ENCODE measurements at regions not wholly inside any gene's neighbourhood (a gene's known extent, or its start where the extent isn't known, plus 50 kb on each side); places are given as distances from the start of the nearest gene placed in this dataset.

- no peak for DNase-seq (ENCODE audit: low read depth)
- Histone ChIP-seq H3K36me3 (ENCODE audit: control insufficient read depth, insufficient read depth, low read length) (no peaks in the 10 kb centered on the region), H3K27me3 (ENCODE audit: control insufficient read depth, insufficient read depth, low read length) (no peaks in the 10 kb centered on the region), H3K4me3 (ENCODE audit: low read depth, low read length) (no peak overlapping the region)
- TF ChIP-seq CTCF (IDR thresholded peaks at IDR 0.05; ENCODE audit: insufficient read depth, low read length, poor library complexity, severe bottlenecking), result no peak
Observed at GRCh38 chr3:162666835-162667234, 1170.2 kb downstream of the OTOL1 start.

- H3K27me3 ChIP-seq (ENCODE audit: control insufficient read depth, insufficient read depth, low read length), result no peaks in the 10 kb centered on the region
- no peak for TF ChIP-seq CTCF (IDR thresholded peaks at IDR 0.05; ENCODE audit: insufficient read depth, low read length, poor library complexity, severe bottlenecking)
- H3K4me3 ChIP-seq (ENCODE audit: low read depth, low read length), result no peak overlapping the region
- no peak for DNase-seq (ENCODE audit: low read depth)
- H3K36me3 ChIP-seq (ENCODE audit: control insufficient read depth, insufficient read depth, low read length), result no peaks in the 10 kb centered on the region
Observed at GRCh38 chr3:162670181-162670580, 1173.6 kb downstream of the OTOL1 start.

GRCh38 chr3:162677475-162677874 is 1180.9 kb downstream of the OTOL1 start:
- DNase-seq (ENCODE audit: low read depth), result no peak
- Histone ChIP-seq H3K36me3 (ENCODE audit: control insufficient read depth, insufficient read depth, low read length) (no peaks in the 10 kb centered on the region), H3K4me3 (ENCODE audit: low read depth, low read length) (no peak overlapping the region), H3K27me3 (ENCODE audit: control insufficient read depth, insufficient read depth, low read length) (no peaks in the 10 kb centered on the region)
- TF ChIP-seq CTCF (IDR thresholded peaks at IDR 0.05; ENCODE audit: insufficient read depth, low read length, poor library complexity, severe bottlenecking), result no peak

GRCh38 chr3:162678941-162679340 is 1182.3 kb downstream of the OTOL1 start:
- Histone ChIP-seq H3K36me3 (ENCODE audit: control insufficient read depth, insufficient read depth, low read length) (no peaks in the 10 kb centered on the region), H3K27me3 (ENCODE audit: control insufficient read depth, insufficient read depth, low read length) (no peaks in the 10 kb centered on the region), H3K4me3 (ENCODE audit: low read depth, low read length) (no peak overlapping the region)
- DNase-seq (ENCODE audit: low read depth), result no peak
- no peak for TF ChIP-seq CTCF (IDR thresholded peaks at IDR 0.05; ENCODE audit: insufficient read depth, low read length, poor library complexity, severe bottlenecking)

GRCh38 chr3:162684260-162684659 is 1187.7 kb downstream of the OTOL1 start:
- no peak overlapping the region for H3K4me3 ChIP-seq (ENCODE audit: low read depth, low read length)
- DNase-seq (ENCODE audit: low read depth), result no peak
- no peaks in the 10 kb centered on the region for H3K27me3 ChIP-seq (ENCODE audit: control insufficient read depth, insufficient read depth, low read length)
- no peak for TF ChIP-seq CTCF (IDR thresholded peaks at IDR 0.05; ENCODE audit: insufficient read depth, low read length, poor library complexity, severe bottlenecking)
- no peaks in the 10 kb centered on the region for H3K36me3 ChIP-seq (ENCODE audit: control insufficient read depth, insufficient read depth, low read length)

GRCh38 chr3:162699291-162699690 is 1202.7 kb downstream of the OTOL1 start:
- H3K36me3 ChIP-seq (ENCODE audit: control insufficient read depth, insufficient read depth, low read length), result no peaks in the 10 kb centered on the region
- no peak overlapping the region for H3K4me3 ChIP-seq (ENCODE audit: low read depth, low read length)
- TF ChIP-seq CTCF (IDR thresholded peaks at IDR 0.05; ENCODE audit: insufficient read depth, low read length, poor library complexity, severe bottlenecking), result no peak
- no peak for DNase-seq (ENCODE audit: low read depth)
- no peaks in the 10 kb centered on the region for H3K27me3 ChIP-seq (ENCODE audit: control insufficient read depth, insufficient read depth, low read length)
